HT-29 (cell line): ENCODE measurements at regions not wholly inside any gene's neighbourhood (a gene's known extent, or its start where the extent isn't known, plus 50 kb on each side); places are given as distances from the start of the nearest gene placed in this dataset.
A peak's percentile ranks its signal among the peaks of the same experiment; 100 is the strongest.

Experiments used
- DNase-seq: peaks from one replicate; pipeline ENCODE4 v3.0.0-alpha.2; 2015; ENCODE audit warnings: low spot score

- DNase-seq, result no peak
These were observed 55.7 kb upstream of the OR5AN1 start for GRCh38 chr11:59302991-59303390.

GRCh38 chr11:59295435-59295834, 63.3 kb upstream of the OR5AN1 start:
- DNase-seq, result no peak

DNA sequence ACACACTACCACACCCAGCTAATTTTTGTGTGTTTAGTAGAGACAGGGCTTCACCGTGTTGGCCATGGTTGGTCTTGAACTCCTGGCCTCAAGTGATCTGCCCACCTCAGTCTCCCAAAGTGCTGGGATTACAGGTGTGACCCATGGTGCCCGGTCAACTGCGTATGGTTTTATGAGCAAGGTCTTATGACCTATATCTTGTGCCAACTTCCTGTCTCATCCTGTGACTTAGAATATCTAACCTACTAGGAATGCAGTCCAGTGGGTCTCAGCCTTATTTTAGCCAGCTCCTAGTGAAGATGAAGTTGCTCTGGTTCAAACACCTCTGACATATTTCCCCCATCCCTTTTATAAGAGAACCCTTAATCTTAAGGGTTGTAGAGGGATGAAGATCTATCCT, 66.1 kb upstream of the OR5AN1 start:
- DNase-seq, result peak; percentile 49

DNA sequence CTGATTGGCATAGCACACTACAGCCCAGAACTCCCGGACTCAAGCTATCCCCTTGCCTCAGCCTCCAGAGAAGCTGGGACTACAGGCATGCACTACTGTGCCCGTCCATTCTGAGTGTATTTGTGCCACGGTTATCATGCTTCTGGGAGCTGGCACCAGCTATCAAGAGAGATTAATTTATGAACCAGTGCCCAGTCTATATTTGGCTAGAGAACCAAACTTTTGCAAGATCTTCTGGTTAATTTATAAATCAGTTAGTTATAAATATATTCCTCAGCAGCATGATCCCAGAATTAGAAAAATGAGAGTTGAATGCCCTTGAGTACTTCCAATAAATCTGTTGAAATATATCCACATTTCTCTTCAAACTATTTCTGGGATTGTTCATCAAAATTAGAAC, 67.5 kb upstream of the OR5AN1 start:
- no peak for DNase-seq

- no peak for DNase-seq
These were observed 69.1 kb upstream of the OR5AN1 start for GRCh38 chr11:59289356-59290181.

GRCh38 chr11:59285716-59286260, 72.9 kb upstream of the OR5AN1 start:
- no peak for DNase-seq

DNA sequence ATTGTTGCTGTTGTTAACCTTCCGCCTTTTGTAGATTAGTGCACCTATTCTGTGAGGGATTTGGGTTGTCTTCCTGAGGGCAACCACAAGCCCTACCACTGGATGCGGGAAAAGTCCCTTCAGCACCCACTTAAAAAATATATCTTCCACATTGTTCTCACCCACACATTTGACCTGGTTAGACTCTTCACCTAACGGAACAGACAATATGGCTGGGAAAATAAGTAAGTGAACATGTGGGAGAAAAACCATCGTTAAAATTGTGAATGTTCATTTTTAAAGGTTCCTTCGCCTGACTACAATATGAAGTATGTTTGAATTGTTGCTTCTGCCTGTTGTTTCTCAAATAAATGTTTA, 72.0 kb upstream of the MPEG1 start:
- DNase-seq, result no peak

GRCh38 chr11:59283825-59284772, 71.4 kb upstream of the MPEG1 start:
- peak; percentile 85 for DNase-seq

DNA sequence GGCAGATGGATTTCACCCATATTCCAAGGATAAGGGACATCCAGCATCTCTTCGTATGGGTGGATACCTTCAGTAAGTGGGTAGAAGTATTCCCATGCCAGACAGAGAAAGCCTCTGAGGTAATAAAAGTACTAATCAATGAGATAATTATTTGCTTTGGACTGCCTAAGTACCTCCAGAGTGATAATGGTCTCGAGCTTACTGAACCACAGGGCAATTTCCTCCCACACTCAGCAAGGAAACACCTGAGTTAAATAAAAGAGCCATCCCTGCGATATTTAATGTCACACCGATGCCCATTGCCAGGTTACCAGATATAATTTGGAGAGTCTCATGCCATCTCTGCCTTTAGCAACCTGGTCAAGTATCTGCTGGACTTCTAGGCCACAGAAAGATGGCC, 70.6 kb upstream of the MPEG1 start:
- peak; percentile 24 for DNase-seq

DNA sequence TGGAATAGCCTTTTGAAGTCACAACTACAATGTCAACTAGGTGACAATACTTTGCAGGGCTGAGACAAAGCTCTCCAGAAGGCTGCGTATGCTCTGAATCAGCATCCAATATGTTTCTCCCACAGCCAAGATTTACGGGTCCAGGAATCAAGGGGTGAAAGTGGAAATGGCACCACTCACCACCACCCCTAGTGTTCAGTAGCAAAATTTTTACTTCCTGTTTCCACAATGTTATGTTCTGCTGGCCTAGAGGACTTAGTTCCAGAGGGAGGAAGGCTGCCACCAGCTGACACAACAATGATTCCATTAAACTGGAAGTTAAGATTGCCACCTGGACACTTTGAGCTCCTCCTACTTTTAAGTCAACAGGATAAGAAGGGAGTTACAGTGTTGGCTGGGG, 68.5 kb upstream of the MPEG1 start:
- no peak for DNase-seq

GRCh38 chr11:59273373-59273841, 60.7 kb upstream of the MPEG1 start:
- peak; percentile 81 for DNase-seq

GRCh38 chr11:59272771-59273372, 60.1 kb upstream of the MPEG1 start:
- DNase-seq, result no peak

DNA sequence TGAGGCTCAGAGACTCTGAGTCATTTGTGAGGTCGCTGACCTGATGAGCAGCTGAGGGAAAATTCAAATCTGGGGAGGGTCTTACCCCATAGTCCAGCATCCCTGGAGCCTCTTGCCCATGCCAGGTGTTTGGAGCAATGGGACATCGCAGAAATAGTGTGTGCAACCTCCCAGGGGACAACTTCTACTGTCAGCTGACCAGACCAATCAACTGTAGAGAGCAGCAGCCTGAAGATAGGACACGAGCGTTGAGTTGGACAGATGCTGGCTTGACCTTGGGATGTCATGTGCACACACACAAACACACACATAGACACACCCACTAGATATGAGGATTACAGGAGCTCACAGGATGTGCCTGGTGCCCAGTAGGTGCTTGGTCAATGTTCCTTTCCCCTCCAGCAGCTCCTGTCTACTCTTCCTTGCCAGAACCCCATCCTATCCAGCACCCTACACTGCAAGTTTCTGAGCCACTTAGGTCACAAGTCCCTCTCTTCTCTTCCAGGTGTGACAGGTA, 59.1 kb upstream of the MPEG1 start:
- no peak for DNase-seq

DNA sequence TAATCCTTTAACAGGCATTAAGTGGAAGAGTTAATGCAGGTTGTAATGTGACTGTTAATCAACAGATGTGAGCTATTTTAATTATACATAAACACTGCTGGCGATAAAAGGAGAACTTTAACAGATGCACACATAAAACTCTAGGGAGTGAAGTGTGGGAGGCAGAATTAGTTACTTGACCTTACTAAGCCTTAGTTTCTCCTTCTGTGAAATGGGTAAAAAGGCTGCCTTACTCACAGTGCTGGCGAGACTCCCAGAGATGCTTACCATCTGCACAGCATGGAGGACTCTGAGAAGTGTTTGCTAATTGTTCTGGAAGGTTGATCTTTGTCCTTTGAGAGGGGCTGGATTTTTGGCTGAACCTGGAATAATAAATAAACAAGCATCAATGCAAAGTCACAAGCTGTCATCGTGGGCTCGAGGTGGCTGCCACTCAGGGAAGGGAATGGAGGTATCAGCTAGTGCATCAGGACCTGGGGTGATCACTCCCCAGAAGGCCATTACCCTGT, 58.6 kb upstream of the MPEG1 start:
- DNase-seq, result no peak

DNA sequence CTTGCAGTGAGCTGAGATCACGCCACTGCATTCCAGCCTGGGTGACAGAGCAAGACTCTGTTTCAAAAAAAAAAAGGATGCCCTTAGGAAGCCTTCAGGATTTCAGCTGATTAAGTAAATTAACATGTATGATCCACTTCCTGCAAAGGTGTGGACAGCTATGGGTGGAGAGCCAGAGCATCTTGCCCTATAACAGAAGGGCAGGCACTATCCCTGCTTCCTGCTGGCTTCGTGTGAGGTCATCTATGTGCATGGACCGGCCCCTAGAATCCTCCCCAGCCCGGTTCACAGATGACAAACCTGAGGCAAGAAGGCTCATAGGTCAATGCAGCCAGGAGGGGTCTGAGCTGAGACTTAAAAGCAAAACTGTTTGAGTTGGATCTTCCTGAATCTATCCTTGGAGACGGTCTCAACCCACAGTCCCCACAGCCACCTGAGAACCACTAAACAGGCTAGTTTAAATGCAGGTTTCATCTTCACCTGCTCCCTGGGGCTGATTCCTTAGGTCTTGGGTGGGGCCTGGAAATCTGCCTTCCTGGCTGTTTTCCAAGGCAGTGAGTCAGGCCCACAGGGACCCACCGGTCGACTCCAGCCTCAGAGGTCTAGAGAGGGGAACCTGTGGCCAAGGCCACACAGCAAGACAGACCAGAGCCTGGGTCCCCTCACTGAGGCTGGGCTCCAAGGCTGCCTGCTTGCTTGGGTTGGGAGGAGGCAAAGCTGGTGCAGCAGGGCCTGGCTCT, 55.2 kb upstream of the MPEG1 start:
- DNase-seq, result peak; percentile 52

- DNase-seq, result peak; percentile 22
These were observed 54.5 kb upstream of the MPEG1 start for GRCh38 chr11:59267196-59267595.

DNA sequence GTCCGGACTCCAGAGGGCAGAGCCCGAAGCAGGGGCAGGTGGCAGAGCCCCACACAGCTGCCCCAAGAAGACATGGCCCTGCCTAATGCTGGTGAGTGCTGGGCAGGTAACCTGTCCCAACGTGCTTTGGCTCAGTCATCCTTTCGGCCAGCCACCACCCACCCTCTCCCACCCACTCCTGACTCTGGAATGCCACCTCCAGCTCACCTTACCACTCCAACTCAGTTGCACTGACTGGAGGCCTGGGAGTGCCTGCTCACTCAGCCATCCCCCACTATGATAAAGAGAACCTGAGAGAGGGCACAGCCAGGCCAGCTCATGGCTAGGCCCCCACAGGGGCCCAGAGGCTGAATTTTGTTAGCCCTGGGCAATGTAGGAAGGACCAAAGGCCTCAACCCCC, 53.8 kb upstream of the MPEG1 start:
- no peak for DNase-seq

- DNase-seq, result no peak
These were observed 53.0 kb upstream of the MPEG1 start for GRCh38 chr11:59265735-59266134.

- DNase-seq, result no peak
These were observed 52.0 kb upstream of the MPEG1 start for GRCh38 chr11:59264736-59265135.

DNA sequence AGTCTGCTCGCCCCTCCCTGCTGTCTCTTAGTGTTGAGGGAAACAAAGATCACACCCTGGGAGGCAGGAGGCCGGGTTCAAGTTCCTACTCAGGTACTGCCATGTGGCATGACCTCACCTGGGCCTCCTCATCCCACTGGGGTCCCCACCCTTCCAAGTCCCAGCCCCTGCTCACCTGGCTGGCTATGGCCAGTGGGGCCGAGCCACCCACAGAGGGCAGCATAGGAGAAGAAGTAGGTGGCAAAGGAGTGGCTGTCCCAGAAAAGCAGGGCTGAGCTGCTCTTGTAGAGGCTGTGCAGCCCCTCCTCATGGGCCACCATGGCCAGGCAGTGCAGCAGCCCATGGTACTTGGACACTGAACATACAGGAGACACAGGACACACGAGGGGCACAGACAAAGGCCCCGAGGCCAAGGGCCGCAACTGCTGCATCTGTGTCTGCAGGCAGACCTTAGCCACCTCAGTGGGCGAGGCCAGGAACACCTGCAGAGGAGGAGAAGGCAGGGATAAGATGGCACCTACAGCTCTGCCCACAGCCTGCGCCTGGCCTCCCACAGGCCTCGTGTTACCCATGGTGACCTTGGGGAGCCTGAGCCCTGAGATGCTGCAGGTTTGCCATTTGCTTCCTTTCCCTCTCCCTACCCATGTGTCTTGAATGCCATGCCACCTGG, 50.6 kb upstream of the MPEG1 start:
- peak; percentile 78 for DNase-seq
